Pancreas (tissue), 10 donors: ENCODE measurements at regions not wholly inside any gene's neighbourhood (a gene's known extent, or its start where the extent isn't known, plus 50 kb on each side); places are given as distances from the start of the nearest gene placed in this dataset.
"Not testable (repeated sequence)": the region's sequence is repeated elsewhere in the genome, so short reads cannot be mapped to it uniquely, and the experiment has no call there.

Experiments
- ATAC-seq, 4 donors: fragments of 200-7000 bp; cut with Tn5 transposase; one replicate each; pipeline versions ENCODE4 v1.8.0 to v1.9.1; 2020; ENCODE audit warnings: mild to moderate bottlenecking in 4 of 4, moderate library complexity in 4 of 4
- DNase-seq, 6 donors: peaks; one replicate each; pipeline ENCODE4 v3.0.0-alpha.2; 2020
- FAIRE-seq: peaks from 2 replicates; lab custom pipeline; 2012; peaks lifted over from hg19 to GRCh38; lab: Jason Lieb, UNC
- H3K27ac ChIP-seq, 4 donors: fragments of 200-600 bp; sonication (generic); 1 replicate in 3 of 4; 2 replicates in 1 of 4; pipeline versions ENCODE4 v1.5.0 to v1.8.0; 2020
- H3K27me3 ChIP-seq, 4 donors: fragments of 200-600 bp; one replicate each; pipeline ENCODE4 v1.8.0; 2021
- H3K36me3 ChIP-seq, 3 donors: fragments of 200-600 bp; sonication (generic) in 1 of 3; one replicate each; pipeline versions ENCODE4 v1.5.0 to v1.8.0; 2020 to 2021
- H3K4me1 ChIP-seq, 3 donors: fragments of 200-600 bp; one replicate each; pipeline ENCODE4 v1.8.0; 2021
- H3K4me3 ChIP-seq, 4 donors: fragments of 200-600 bp; sonication (generic) in 2 of 4; one replicate each; pipeline versions ENCODE4 v1.5.0 to v1.8.0; 2020 to 2021
- H3K9me3 ChIP-seq, 4 donors: fragments of 200-600 bp; one replicate each; pipeline ENCODE4 v1.8.0; 2021
- WGBS, 2 donors: extraction: QIAGEN DNeasy Blood & Tissue Kit; methylation state at CpG; one replicate each; pipeline ENCODE4 v1.1.7; 2013; 5-methylcytosine and 5-hydroxymethylcytosine counted together
- intact Hi-C, 3 donors: fragments of 100-400 bp; cut with DNase I; formaldehyde crosslinking; loops; one replicate each; pipeline versions ENCODE4 v1.11.1 to v1.14.2; 2022
- TF ChIP-seq, protein P1 (sequence below), 4 donors: fragments of 200-600 bp; sonication (generic) in 3 of 4; IDR thresholded peaks; one replicate each; pipeline versions ENCODE4 v1.5.0 to v1.8.0; 2021; ENCODE audit warnings: antibody characterized with exemption in 4 of 4
- donor health status: healthy with polysubstance abuse.
- donor health status: DM: no; HTN: no; CAD: no; lungs with moderate emphysema.
- donor health status: DM: no; HTN: no; CAD: no.
- donor health status: control.
- donor health status: control.
- donor health status: Bipolar disorder and iron deficiency.
- donor health status: DM: yes; HTN: yes; CAD: no.
- donor health status: DM: no; HTN: no; CAD: no.
- donor health status: DM: no; HTN: no; CAD: no.
- donor health status: DM: yes; HTN: yes; CAD: no.

DNA sequence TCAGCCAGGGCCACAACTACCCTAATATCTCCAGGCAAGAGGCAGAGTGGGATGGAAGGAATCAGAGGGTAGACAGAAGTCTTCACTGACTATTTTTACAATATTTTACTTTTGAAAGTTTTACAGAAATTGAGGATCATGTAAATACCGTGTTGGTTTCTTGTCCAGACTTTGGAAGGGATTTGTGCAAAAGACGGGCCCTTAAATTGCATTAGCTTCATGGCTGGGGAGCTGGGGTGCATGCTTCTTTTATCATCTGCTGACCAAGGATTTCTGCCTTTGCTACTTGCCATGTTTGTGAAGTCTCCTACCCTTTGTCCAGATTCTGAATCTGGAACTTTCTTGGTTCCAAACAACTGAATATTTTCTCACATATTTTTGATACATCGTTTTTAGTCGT, 107.7 kb upstream of the GRIN3A start:
- 42 to 50% methylated on average over 4 of the region's 4 CpGs for WGBS, 2 donors
- Histone ChIP-seq H3K4me1 (no peaks in the 10 kb centered on the region), H3K4me3 (no peak overlapping the region), H3K36me3 (no peaks in the 10 kb centered on the region), H3K27ac (no peak overlapping the region), H3K9me3 (no peaks in the 10 kb centered on the region), H3K27me3 (no peaks in the 10 kb centered on the region)
- ATAC-seq (no peak), DNase-seq (no peak), FAIRE-seq (no peak)
- TF ChIP-seq, protein P1, sequence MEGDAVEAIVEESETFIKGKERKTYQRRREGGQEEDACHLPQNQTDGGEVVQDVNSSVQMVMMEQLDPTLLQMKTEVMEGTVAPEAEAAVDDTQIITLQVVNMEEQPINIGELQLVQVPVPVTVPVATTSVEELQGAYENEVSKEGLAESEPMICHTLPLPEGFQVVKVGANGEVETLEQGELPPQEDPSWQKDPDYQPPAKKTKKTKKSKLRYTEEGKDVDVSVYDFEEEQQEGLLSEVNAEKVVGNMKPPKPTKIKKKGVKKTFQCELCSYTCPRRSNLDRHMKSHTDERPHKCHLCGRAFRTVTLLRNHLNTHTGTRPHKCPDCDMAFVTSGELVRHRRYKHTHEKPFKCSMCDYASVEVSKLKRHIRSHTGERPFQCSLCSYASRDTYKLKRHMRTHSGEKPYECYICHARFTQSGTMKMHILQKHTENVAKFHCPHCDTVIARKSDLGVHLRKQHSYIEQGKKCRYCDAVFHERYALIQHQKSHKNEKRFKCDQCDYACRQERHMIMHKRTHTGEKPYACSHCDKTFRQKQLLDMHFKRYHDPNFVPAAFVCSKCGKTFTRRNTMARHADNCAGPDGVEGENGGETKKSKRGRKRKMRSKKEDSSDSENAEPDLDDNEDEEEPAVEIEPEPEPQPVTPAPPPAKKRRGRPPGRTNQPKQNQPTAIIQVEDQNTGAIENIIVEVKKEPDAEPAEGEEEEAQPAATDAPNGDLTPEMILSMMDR (IDR thresholded peaks at IDR 0.05): no peak
- intact Hi-C loops: no loop called here

DNA sequence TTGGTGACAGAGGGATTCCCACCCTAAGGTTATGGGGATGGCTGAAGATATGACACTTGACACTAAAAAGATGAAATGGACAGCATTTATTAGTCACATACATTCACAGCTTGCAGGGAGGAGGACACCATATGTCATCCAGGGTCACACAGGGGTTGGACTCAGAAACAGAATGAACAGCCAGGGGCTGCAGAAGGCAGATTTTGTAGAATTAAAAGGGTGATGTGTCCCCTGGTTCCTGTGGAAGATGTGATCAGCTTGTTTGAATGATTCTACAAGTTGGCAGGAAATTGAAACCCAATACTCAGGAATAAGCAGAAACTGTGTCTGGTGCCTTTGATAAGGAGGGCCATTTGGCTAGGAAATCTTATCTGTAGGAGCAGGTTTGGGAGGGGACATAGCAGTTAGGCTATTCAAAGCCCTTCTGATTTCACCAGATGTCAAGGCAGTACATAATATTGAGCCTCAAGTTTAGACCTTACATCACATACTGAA, 102.3 kb upstream of the GRIN3A start:
- ATAC-seq (no peak), DNase-seq (no peak), FAIRE-seq (no peak)
- intact Hi-C loops: no loop called here
- Histone ChIP-seq H3K4me3 (no peak overlapping the region), H3K36me3 (no peaks in the 10 kb centered on the region), H3K27ac (no peak overlapping the region), H3K4me1 (no peaks in the 10 kb centered on the region), H3K9me3 (no peaks in the 10 kb centered on the region), H3K27me3 (no peaks in the 10 kb centered on the region)
- TF ChIP-seq, protein P1 (IDR thresholded peaks at IDR 0.05): no peak

DNA sequence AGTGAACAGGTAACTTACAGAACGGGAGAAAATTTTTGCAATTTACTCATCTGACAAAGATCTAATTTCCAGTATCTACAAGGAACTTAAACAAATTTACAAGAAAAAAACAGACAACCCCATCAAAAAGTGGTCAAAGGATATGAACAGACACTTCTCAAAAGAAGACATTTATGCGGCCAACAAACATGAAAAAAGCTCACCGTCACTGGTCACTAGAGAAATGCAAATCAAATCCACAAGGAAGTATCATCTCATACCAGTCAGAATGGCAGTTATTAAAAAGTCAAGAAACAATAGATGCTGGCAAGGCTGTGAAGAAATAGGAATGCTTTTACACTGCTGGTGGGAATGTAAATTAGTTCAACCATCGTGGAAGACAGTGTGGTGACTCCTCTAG, 100.5 kb upstream of the GRIN3A start:
- not testable (repeated sequence) for DNase-seq, ATAC-seq

DNA sequence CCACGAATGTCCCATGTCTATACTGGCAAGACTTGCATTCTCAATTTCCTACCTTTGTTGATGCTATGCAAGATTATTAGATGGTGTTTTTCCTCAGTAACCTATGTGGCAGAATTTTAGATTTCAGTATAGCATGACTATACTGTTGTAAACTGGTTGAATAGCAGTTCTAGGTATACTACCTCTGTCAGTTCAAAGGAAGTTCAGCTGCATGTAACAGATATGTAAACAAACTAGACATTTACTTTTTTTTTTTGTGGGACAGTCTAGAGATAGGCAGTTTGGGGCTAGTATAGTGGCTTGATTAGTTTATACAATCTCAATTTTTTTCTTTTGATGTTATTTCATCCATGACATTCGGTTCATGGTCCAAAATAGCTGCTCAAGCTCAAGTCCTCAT, 97.6 kb upstream of the GRIN3A start:
- TF ChIP-seq, protein P1 (IDR thresholded peaks at IDR 0.05): no peak
- Histone ChIP-seq H3K4me3 (no peak overlapping the region), H3K9me3 (no peaks in the 10 kb centered on the region), H3K4me1 (no peaks in the 10 kb centered on the region), H3K27ac (no peak overlapping the region), H3K27me3 (no peaks in the 10 kb centered on the region), H3K36me3 (no peaks in the 10 kb centered on the region)
- DNase-seq: no peak
- intact Hi-C loops: no loop called here
- no peak for FAIRE-seq
- WGBS, 2 donors: 27 to 38% methylated on average over 2 of the region's 2 CpGs
- no peak for ATAC-seq

More for the DNA sequence above, 100.5 kb upstream of the GRIN3A start:
- H3K36me3 ChIP-seq, intact Hi-C loops, H3K27me3 ChIP-seq, H3K27ac ChIP-seq, H3K4me1 ChIP-seq, FAIRE-seq, H3K4me3 ChIP-seq, H3K9me3 ChIP-seq: not testable (repeated sequence)
- 63 to 82% methylated on average over 4 of the region's 4 CpGs for WGBS, 2 donors

DNA sequence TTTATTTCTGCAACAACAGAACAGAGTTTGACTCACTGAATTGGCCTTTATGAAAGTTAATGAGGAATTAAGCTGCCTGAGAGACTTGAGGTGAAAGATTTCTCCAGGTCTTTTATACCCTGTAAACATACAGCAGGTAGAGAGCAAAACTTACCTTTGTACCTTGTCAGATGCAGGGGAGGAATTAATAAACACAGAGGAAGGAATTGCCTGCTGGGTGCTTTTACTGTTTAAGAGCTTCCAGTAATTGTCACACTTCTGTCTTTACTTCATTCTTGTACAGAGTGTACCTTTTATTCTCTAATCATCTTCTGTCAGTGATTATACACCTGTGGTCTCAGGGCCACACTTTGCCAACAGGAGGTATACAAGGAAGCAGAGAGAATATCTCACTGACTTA, 94.0 kb upstream of the GRIN3A start:
- Histone ChIP-seq H3K9me3 (no peaks in the 10 kb centered on the region), H3K27me3 (no peaks in the 10 kb centered on the region), H3K4me1 (no peaks in the 10 kb centered on the region), H3K4me3 (no peak overlapping the region), H3K36me3 (no peaks in the 10 kb centered on the region), H3K27ac (no peak overlapping the region)
- ATAC-seq (no peak), DNase-seq (no peak), FAIRE-seq (no peak)
- TF ChIP-seq, protein P1 (IDR thresholded peaks at IDR 0.05): no peak
- intact Hi-C loops: no loop called here

DNA sequence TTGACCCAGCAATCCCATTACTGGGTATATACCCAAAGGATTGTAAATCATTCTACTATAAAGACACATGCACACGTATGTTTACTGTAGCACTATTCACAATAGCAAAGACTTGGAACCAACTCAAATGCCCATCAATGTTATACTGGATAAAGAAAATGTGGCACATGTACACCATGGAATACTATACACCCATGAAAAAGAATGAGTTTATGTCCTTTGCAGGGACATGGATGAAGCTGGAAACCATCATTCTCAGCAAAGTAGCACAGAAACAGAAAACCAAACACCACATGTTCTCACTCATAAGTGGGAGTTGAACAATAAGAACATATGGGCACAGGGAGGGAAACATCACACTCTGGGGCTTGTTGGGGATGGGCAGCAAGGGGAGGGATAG, 83.0 kb upstream of the GRIN3A start:
- intact Hi-C loops: loop anchor here in 1 of 3 donors (5.0 kb wide), 1 partner anchor 1151 kb away; no protein-coding TSS in a partner anchor
- H3K4me3 ChIP-seq, H3K36me3 ChIP-seq, H3K27ac ChIP-seq, H3K4me1 ChIP-seq, FAIRE-seq, DNase-seq, ATAC-seq, H3K9me3 ChIP-seq, H3K27me3 ChIP-seq: not testable (repeated sequence)
- 55 to 100% methylated on average over 1 of the region's 1 CpG for WGBS, 2 donors

DNA sequence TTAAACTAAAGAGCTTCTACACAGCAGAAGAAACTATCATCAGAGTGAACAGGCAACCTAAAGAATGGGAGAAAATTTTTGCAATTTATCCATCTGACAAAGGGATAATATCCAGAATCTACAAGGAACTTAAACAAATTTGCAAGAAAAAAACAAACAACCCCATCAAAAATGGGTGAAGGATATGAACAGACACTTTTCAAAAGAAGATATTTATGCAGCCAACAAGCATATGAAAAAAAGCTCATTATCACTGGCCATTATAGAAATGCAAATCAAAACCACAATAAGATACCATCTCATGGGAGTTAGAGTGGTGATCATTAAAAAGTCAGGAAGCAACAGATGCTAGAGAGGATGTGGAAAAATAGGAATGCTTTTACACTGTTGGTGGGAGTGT, 82.5 kb upstream of the GRIN3A start:
- intact Hi-C loops: loop anchor here in 1 of 3 donors (5.0 kb wide), 1 partner anchor 1151 kb away; no protein-coding TSS in a partner anchor
- H3K9me3 ChIP-seq, H3K36me3 ChIP-seq, H3K4me1 ChIP-seq, H3K27ac ChIP-seq, H3K27me3 ChIP-seq, H3K4me3 ChIP-seq, ATAC-seq, FAIRE-seq, DNase-seq: not testable (repeated sequence)
